HG02798 (cell line): ENCODE measurements at regions not wholly inside any gene's neighbourhood (a gene's known extent, or its start where the extent isn't known, plus 50 kb on each side); places are given as distances from the start of the nearest gene placed in this dataset.
"Not testable (repeated sequence)": the region's sequence is repeated elsewhere in the genome, so short reads cannot be mapped to it uniquely, and the experiment has no call there.

Source experiments
- ATAC-seq: cut with Tn5 transposase; IDR thresholded peaks from one replicate; pipeline ENCODE4 v1.9.1; 2021; ENCODE audit warnings: mild to moderate bottlenecking; ENCODE audit not compliant: unreplicated experiment, poor library complexity

- no peak for ATAC-seq
These were observed 140.0 kb downstream of the NDUFA12 start for GRCh38 chr12:94863321-94864035.

- no peak for ATAC-seq
These were observed 141.1 kb downstream of the NDUFA12 start for GRCh38 chr12:94862421-94862820.

GRCh38 chr12:94856324-94856723 lies 147.2 kb downstream of the NDUFA12 start:
- ATAC-seq, result no peak

GRCh38 chr12:94855853-94856252 lies 147.6 kb downstream of the NDUFA12 start:
- ATAC-seq, result no peak

- no peak for ATAC-seq
These were observed 152.0 kb downstream of the NDUFA12 start for GRCh38 chr12:94851396-94852028.

- ATAC-seq, result no peak
These were observed 154.0 kb downstream of the NDUFA12 start for GRCh38 chr12:94849411-94849976.

GRCh38 chr12:94848966-94849365 lies 154.5 kb downstream of the NDUFA12 start:
- no peak for ATAC-seq

GRCh38 chr12:94845110-94845509 lies 158.4 kb downstream of the NDUFA12 start:
- no peak for ATAC-seq

- ATAC-seq, result no peak
These were observed 159.0 kb downstream of the NDUFA12 start for GRCh38 chr12:94844452-94844851.

- ATAC-seq, result no peak
These were observed 161.4 kb downstream of the NDUFA12 start for GRCh38 chr12:94841904-94842610.

- ATAC-seq, result no peak
These were observed 162.3 kb downstream of the NDUFA12 start for GRCh38 chr12:94841177-94841576.

GRCh38 chr12:94839347-94839746 lies 164.2 kb downstream of the NDUFA12 start:
- peak; percentile 87 for ATAC-seq

- ATAC-seq, result not testable (repeated sequence)
These were observed 166.4 kb downstream of the NDUFA12 start for GRCh38 chr12:94836952-94837670.

- ATAC-seq, result no peak
These were observed 169.4 kb downstream of the NDUFA12 start for GRCh38 chr12:94834036-94834625.

- ATAC-seq, result no peak
These were observed 170.5 kb downstream of the NDUFA12 start for GRCh38 chr12:94832780-94833681.

GRCh38 chr12:94832105-94832504 lies 171.4 kb downstream of the NDUFA12 start:
- no peak for ATAC-seq

- peak; percentile 92 for ATAC-seq
These were observed 172.3 kb downstream of the NDUFA12 start for GRCh38 chr12:94831081-94831751.

GRCh38 chr12:94829552-94829951 lies 173.9 kb downstream of the NDUFA12 start:
- ATAC-seq, result no peak
